IMR-90 (cell line): ENCODE measurements at regions not wholly inside any gene's neighbourhood (a gene's known extent, or its start where the extent isn't known, plus 50 kb on each side); places are given as distances from the start of the nearest gene placed in this dataset.

ENCODE experiments used
- BHLHE40 ChIP-seq: fragments of 150-350 bp; IDR thresholded peaks from 2 replicates; pipeline ENCODE4 v1.6.1; 2016; ENCODE audit warnings: mild to moderate bottlenecking, low read depth, low read length
- CTCF ChIP-seq: conservative IDR thresholded peaks from 2 replicates; pipeline ENCODE4 v1.5.1; 2012; ENCODE audit warnings: mild to moderate bottlenecking, low read depth, low read length, improper control_type of control experiment
- MXI1 ChIP-seq: IDR thresholded peaks from 2 replicates; pipeline ENCODE4 v1.6.1; 2012; ENCODE audit warnings: low read depth, mild to moderate bottlenecking, low read length, moderate library complexity, borderline replicate concordance
- POLR2A ChIP-seq: IDR thresholded peaks from 2 replicates; pipeline ENCODE4 v1.6.1; 2012; ENCODE audit warnings: mild to moderate bottlenecking, low read depth, low read length
- RCOR1 ChIP-seq: IDR thresholded peaks from 2 replicates; pipeline ENCODE4 v1.6.1; 2012; ENCODE audit warnings: mild to moderate bottlenecking, low read length, improper control_type of control experiment; ENCODE audit not compliant: insufficient replicate concordance
- RFX5 ChIP-seq: IDR thresholded peaks from 2 replicates; pipeline ENCODE4 v1.8.0; 2012; ENCODE audit warnings: low read depth, mild to moderate bottlenecking, low read length, moderate library complexity
- SMC3 ChIP-seq: fragments of 150-350 bp; IDR thresholded peaks from 2 replicates; pipeline ENCODE4 v1.6.1; 2016; ENCODE audit warnings: low read depth, mild to moderate bottlenecking, antibody characterized with exemption, low read length, moderate library complexity
- USF2 ChIP-seq: fragments of 150-350 bp; IDR thresholded peaks from 2 replicates; pipeline ENCODE4 v1.6.1; 2017; ENCODE audit warnings: mild to moderate bottlenecking, antibody characterized with exemption, low read length, low read depth

GRCh38 chr20:55095745-55096400, 620.5 kb downstream of the DOK5 start:
- TF ChIP-seq BHLHE40 = no peak
- TF ChIP-seq POLR2A = no peak
- no peak for TF ChIP-seq CTCF
- TF ChIP-seq RCOR1 = no peak
- TF ChIP-seq SMC3 = no peak
- no peak for TF ChIP-seq MXI1
- no peak for TF ChIP-seq RFX5
- TF ChIP-seq USF2 = no peak
